RWPE2 (cell line): ENCODE measurements at regions not wholly inside any gene's neighbourhood (a gene's known extent, or its start where the extent isn't known, plus 50 kb on each side); places are given as distances from the start of the nearest gene placed in this dataset.

Experiments
- ATAC-seq: fragments of 200-7000 bp; cut with Tn5 transposase; 3 replicates; pipeline ENCODE4 v1.9.1; 2021; ENCODE audit warnings: low read depth
- DNase-seq: peaks from one replicate; pipeline ENCODE4 v3.0.0-alpha.2; 2020; ENCODE audit warnings: low spot score
- H3K27ac ChIP-seq: fragments of 450-650 bp; 2 replicates; pipeline ENCODE4 v1.5.1; 2017; ENCODE audit warnings: mild to moderate bottlenecking; ENCODE audit not compliant: poor library complexity, severe bottlenecking
- H3K27me3 ChIP-seq: fragments of 250-450 bp; sonication (Bioruptor Pico); 2 replicates; pipeline ENCODE4 v1.5.1; 2021; ENCODE audit warnings: mild to moderate bottlenecking, moderate library complexity; ENCODE audit not compliant: insufficient read depth, poor library complexity, severe bottlenecking
- H3K36me3 ChIP-seq: fragments of 250-450 bp; sonication (Bioruptor Pico); 2 replicates; pipeline ENCODE4 v1.5.1; 2020; ENCODE audit warnings: low read depth, mild to moderate bottlenecking, moderate library complexity
- H3K4me1 ChIP-seq: fragments of 250-450 bp; sonication (Bioruptor Pico); 2 replicates; pipeline ENCODE4 v1.5.1; 2021; ENCODE audit warnings: mild to moderate bottlenecking, moderate library complexity; ENCODE audit not compliant: insufficient read depth, poor library complexity, severe bottlenecking
- H3K4me3 ChIP-seq: fragments of 250-450 bp; sonication (Bioruptor Pico); 2 replicates; pipeline ENCODE4 v1.5.1; 2021; ENCODE audit warnings: mild to moderate bottlenecking, moderate library complexity; ENCODE audit not compliant: severe bottlenecking
- H3K9me3 ChIP-seq: fragments of 250-450 bp; sonication (Bioruptor Pico); 2 replicates; pipeline ENCODE4 v1.5.1; 2021; ENCODE audit warnings: mild to moderate bottlenecking, moderate library complexity; ENCODE audit not compliant: severe bottlenecking
- CTCF ChIP-seq: fragments of 450-650 bp; IDR thresholded peaks from one replicate; pipeline ENCODE4 v1.5.1; 2017; ENCODE audit warnings: mild to moderate bottlenecking, moderate library complexity; ENCODE audit not compliant: poor library complexity, severe bottlenecking

DNA sequence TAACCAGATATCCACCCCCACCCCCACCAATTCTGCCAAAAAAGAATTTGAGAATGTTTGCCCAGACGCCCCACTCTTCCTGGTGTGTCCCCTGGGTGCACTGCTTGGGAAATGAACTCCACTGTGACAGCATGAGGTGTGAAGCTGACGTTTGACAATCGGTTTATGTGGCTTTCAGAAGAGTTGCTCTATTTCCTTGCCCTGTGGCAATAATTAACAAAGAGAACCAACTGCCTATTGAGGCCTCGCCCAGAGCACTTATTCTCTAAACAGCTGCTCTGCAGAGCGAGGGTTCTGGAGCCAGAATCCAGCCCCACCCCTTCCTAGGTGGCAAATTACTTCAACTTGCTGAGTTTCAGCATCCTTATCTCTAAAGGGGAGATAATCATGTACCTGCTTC, 115.8 kb upstream of the SIX3 start:
- H3K27me3 ChIP-seq = peaks cover 2% of the 10 kb centered on the region
- H3K36me3 ChIP-seq = no peaks in the 10 kb centered on the region
- no peak for TF ChIP-seq CTCF
- H3K9me3 ChIP-seq = no peaks in the 10 kb centered on the region
- ATAC-seq (no peak), DNase-seq (no peak)
- no peaks in the 10 kb centered on the region for H3K4me1 ChIP-seq
- no peak overlapping the region for H3K27ac ChIP-seq
- no peak overlapping the region for H3K4me3 ChIP-seq

DNA sequence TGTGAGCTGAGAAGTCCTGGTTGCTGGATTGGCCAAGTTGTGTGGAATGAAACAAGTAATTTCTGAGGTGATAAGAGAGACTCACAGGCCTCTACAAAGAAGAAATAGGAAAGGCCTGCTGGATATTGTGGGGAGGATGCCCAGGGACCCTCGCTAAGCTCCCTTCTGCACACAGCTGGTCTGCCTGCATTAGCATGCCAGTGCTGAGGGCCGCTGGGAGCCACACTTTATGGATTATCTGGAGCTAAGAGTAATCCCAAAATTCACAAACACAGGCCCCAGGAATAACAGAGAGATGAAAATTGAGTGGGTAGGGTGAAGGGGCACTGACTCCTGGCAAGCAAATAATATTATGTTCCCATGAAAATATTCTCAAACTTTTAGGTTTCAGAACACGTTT, 114.9 kb upstream of the SIX3 start:
- no peak for DNase-seq
- no peak for ATAC-seq
- no peaks in the 10 kb centered on the region for H3K36me3 ChIP-seq
- H3K9me3 ChIP-seq = no peaks in the 10 kb centered on the region
- peaks cover 2% of the 10 kb centered on the region for H3K27me3 ChIP-seq
- H3K27ac ChIP-seq = no peak overlapping the region
- TF ChIP-seq CTCF = no peak
- H3K4me1 ChIP-seq = no peaks in the 10 kb centered on the region
- H3K4me3 ChIP-seq = no peak overlapping the region

- no peaks in the 10 kb centered on the region for H3K4me1 ChIP-seq
- H3K36me3 ChIP-seq = no peaks in the 10 kb centered on the region
- no peak overlapping the region for H3K27ac ChIP-seq
- no peaks in the 10 kb centered on the region for H3K27me3 ChIP-seq
- TF ChIP-seq CTCF = no peak
- ATAC-seq (no peak), DNase-seq (no peak)
- no peaks in the 10 kb centered on the region for H3K9me3 ChIP-seq
- no peak overlapping the region for H3K4me3 ChIP-seq
Observed at GRCh38 chr2:44829771-44830170, 111.7 kb upstream of the SIX3 start.

DNA sequence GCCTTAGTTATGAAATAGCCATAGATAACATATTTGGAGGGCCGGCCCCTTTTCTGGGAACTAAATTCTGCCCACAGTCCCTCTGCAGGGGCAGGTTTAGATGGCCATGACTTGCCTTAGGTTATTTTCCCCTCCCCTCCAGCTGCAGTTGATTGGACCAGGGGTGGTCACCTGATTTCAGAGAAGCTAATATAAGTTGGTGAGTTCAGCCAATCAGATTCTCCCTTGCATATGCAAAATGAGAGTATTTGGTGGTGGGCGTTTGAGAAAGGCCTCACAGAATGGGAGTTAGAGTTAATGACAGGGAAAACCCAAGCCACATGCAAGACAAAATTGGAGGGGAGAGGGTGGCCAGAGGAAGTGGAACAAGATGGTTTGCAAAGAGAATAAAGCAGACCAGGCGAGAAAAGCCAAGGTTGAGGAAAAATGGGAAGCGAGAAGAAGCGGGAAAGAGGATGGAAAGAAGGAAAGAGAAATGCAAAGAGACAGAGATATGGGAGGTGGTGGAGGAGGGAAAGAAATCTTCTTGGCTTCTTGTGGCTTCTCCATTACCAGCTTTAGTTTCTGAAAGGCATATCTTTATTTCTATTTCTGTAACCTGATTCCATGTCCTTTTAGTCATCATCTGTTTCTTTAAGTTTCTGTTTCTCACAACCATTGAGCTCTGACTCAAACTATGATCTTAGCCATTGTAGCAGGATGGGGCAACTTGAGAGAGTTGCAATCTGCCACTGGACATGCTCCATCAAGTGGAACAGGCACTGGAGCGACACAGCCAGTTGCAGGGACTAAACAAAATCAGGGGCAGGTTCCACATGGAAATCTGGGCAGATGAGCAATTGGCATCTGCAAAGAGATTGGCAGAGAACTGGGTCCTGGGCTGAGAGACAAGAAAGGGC, 108.1 kb upstream of the SIX3 start:
- Histone ChIP-seq H3K4me3 (no peak overlapping the region), H3K36me3 (no peaks in the 10 kb centered on the region), H3K27ac (no peak overlapping the region), H3K4me1 (no peaks in the 10 kb centered on the region), H3K27me3 (no peaks in the 10 kb centered on the region), H3K9me3 (no peaks in the 10 kb centered on the region)
- TF ChIP-seq CTCF = no peak
- DNase-seq (no peak), ATAC-seq (peak; percentile 68)

DNA sequence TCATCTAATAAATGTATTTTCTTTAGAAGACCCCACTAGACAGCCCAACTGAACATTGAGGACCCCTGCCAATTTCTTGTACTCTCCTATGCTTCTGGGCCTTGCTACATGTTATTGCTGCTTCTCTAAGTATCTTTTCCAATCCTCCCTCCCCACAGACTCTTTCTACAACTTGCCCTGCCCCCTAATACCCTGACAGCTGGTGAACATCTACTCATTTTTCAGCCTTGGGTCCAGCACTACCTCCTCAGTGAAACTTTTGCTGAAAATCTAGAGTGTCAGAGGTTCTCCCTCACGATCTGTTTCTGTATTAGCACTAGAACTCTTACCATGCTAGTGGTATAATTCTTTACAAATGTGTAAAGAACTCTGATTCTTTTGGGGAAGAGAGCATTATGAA, 106.8 kb upstream of the SIX3 start:
- H3K4me3 ChIP-seq = no peak overlapping the region
- no peaks in the 10 kb centered on the region for H3K36me3 ChIP-seq
- H3K9me3 ChIP-seq = no peaks in the 10 kb centered on the region
- DNase-seq = no peak
- TF ChIP-seq CTCF = no peak
- no peaks in the 10 kb centered on the region for H3K27me3 ChIP-seq
- H3K27ac ChIP-seq = no peak overlapping the region
- no peak for ATAC-seq
- no peaks in the 10 kb centered on the region for H3K4me1 ChIP-seq
